ENCODE measurements at regions not wholly inside any gene's neighbourhood (a gene's known extent, or its start where the extent isn't known, plus 50 kb on each side); places are given as distances from the start of the nearest gene placed in this dataset.

DNA sequence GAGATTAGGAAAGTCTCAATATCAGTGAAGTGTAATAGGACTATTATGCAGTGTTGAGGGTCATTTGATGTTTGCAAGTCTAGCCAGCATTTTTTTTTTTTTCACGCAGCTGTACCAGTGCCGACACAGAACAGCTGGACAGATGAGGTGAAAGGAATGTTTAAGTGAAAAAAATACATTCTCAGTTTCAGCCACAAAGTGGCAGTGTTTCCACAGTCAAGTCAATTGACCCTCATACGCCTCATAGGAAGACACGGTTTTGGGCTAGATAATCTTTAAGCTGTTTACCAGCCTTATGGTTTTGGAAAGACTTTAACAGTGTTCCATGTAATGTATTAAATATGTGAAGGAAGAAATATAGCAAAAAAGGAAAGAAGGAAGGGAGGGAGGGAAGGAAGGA lies 349.9 kb upstream of the ANO3 start:
- H3K18ac ChIP-seq (ENCODE audit: low read length): no peak overlapping the region
- no peaks in the 10 kb centered on the region for H3K4me1 ChIP-seq (ENCODE audit: control insufficient read depth, low read depth, low read length)
- H2BK15ac ChIP-seq (replicated peaks; ENCODE audit: low read depth): no peak overlapping the region
- H4K5ac ChIP-seq (ENCODE audit: low read length): no peak overlapping the region
- H3K27ac ChIP-seq (ENCODE audit: low read depth, low read length): no peak overlapping the region
- H3K56ac ChIP-seq (ENCODE audit: low read length): no peak overlapping the region
- no peak overlapping the region for H3K4me2 ChIP-seq (ENCODE audit: low read length)
- no peak overlapping the region for H4K8ac ChIP-seq (ENCODE audit: low read depth, low read length)
- no peak overlapping the region for H2BK5ac ChIP-seq (ENCODE audit: low read length)
- H3K23ac ChIP-seq (ENCODE audit: low read length): no peak overlapping the region
- no peaks in the 10 kb centered on the region for H3K36me3 ChIP-seq (ENCODE audit: control insufficient read depth, insufficient read depth, low read length)
- H3K79me2 ChIP-seq (ENCODE audit: control insufficient read depth, insufficient read depth, low read length): no peaks in the 10 kb centered on the region
- H3K9ac ChIP-seq (ENCODE audit: low read length): no peak overlapping the region
- no peak overlapping the region for H2AK5ac ChIP-seq (ENCODE audit: low read length)
- H3K27me3 ChIP-seq (ENCODE audit: insufficient read depth, low read length, poor library complexity): no peaks in the 10 kb centered on the region
- H3K4me3 ChIP-seq (ENCODE audit: low read length): no peak overlapping the region
- H3K4ac ChIP-seq (ENCODE audit: low read depth, low read length): no peak overlapping the region
- peak; percentile 69 for DNase-seq
- no CpG with 5 or more reads among the region's 4 CpGs for WGBS (ENCODE audit: extremely low coverage, insufficient coverage, low lambda C conversion rate)
- H3K79me1 ChIP-seq (ENCODE audit: low read length): no peaks in the 10 kb centered on the region
- no peak overlapping the region for H2BK120ac ChIP-seq (ENCODE audit: low read depth, low read length)

DNA sequence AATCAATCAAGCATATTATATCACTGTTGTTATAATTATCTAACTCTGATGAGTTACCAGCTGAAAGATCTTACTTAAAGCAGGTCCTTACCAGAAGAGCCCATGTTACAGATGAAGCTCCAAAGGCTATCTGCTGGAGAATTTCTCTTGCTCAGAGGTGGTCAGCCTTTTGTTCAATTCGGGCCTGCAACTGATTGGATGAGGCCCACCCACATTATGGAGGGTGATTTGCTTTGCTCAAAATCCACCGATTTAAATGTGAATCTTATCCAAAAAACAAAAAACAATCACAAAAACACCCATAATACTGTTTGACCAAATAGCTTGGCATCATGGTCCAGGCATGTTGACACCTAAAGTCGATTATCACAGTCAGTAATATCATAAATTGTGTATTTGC lies 348.6 kb upstream of the ANO3 start:
- no peak overlapping the region for H4K8ac ChIP-seq (ENCODE audit: low read depth, low read length)
- H3K4me2 ChIP-seq (ENCODE audit: low read length): no peak overlapping the region
- no peaks in the 10 kb centered on the region for H3K4me1 ChIP-seq (ENCODE audit: control insufficient read depth, low read depth, low read length)
- no peak overlapping the region for H2BK15ac ChIP-seq (replicated peaks; ENCODE audit: low read depth)
- no peak overlapping the region for H4K5ac ChIP-seq (ENCODE audit: low read length)
- no peak overlapping the region for H3K9ac ChIP-seq (ENCODE audit: low read length)
- H3K4me3 ChIP-seq (ENCODE audit: low read length): no peak overlapping the region
- H3K27me3 ChIP-seq (ENCODE audit: insufficient read depth, low read length, poor library complexity): no peaks in the 10 kb centered on the region
- DNase-seq: no peak
- no peaks in the 10 kb centered on the region for H3K36me3 ChIP-seq (ENCODE audit: control insufficient read depth, insufficient read depth, low read length)
- H3K4ac ChIP-seq (ENCODE audit: low read depth, low read length): no peak overlapping the region
- no peak overlapping the region for H2BK120ac ChIP-seq (ENCODE audit: low read depth, low read length)
- H3K18ac ChIP-seq (ENCODE audit: low read length): no peak overlapping the region
- no peaks in the 10 kb centered on the region for H3K79me2 ChIP-seq (ENCODE audit: control insufficient read depth, insufficient read depth, low read length)
- WGBS (ENCODE audit: extremely low coverage, insufficient coverage, low lambda C conversion rate): no CpG with 5 or more reads among the region's 3 CpGs
- no peaks in the 10 kb centered on the region for H3K79me1 ChIP-seq (ENCODE audit: low read length)
- H3K56ac ChIP-seq (ENCODE audit: low read length): no peak overlapping the region
- H3K23ac ChIP-seq (ENCODE audit: low read length): no peak overlapping the region
- no peak overlapping the region for H2BK5ac ChIP-seq (ENCODE audit: low read length)
- no peak overlapping the region for H3K27ac ChIP-seq (ENCODE audit: low read depth, low read length)
- H2AK5ac ChIP-seq (ENCODE audit: low read length): no peak overlapping the region

DNA sequence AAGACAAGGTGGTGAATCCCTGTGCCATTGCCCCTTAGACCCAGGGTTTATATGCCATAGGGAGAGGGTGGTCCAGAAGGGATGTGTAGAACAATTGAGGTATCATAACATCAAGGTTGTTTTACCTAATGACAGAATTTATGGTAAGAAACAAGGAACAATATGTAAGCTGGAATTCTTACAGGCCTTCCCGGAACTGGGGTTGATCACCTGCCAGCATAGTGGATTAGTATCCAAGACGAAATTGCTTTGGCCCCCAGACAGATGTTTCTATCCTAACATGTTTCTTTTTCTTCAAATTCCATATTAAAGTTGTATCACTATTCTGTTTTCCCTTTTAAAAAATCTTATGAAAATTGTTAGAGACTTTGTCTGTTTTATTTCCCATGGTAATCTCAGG lies 343.8 kb upstream of the ANO3 start:
- H3K79me2 ChIP-seq (ENCODE audit: control insufficient read depth, insufficient read depth, low read length): no peaks in the 10 kb centered on the region
- no peak overlapping the region for H4K5ac ChIP-seq (ENCODE audit: low read length)
- H3K56ac ChIP-seq (ENCODE audit: low read length): no peak overlapping the region
- no peak overlapping the region for H4K8ac ChIP-seq (ENCODE audit: low read depth, low read length)
- no peaks in the 10 kb centered on the region for H3K27me3 ChIP-seq (ENCODE audit: insufficient read depth, low read length, poor library complexity)
- no peak for DNase-seq
- no peak overlapping the region for H2BK120ac ChIP-seq (ENCODE audit: low read depth, low read length)
- H3K4ac ChIP-seq (ENCODE audit: low read depth, low read length): no peak overlapping the region
- no peak overlapping the region for H2AK5ac ChIP-seq (ENCODE audit: low read length)
- no peak overlapping the region for H2BK15ac ChIP-seq (replicated peaks; ENCODE audit: low read depth)
- H3K79me1 ChIP-seq (ENCODE audit: low read length): no peaks in the 10 kb centered on the region
- H3K27ac ChIP-seq (ENCODE audit: low read depth, low read length): no peak overlapping the region
- no peak overlapping the region for H2BK5ac ChIP-seq (ENCODE audit: low read length)
- H3K36me3 ChIP-seq (ENCODE audit: control insufficient read depth, insufficient read depth, low read length): no peaks in the 10 kb centered on the region
- H3K4me1 ChIP-seq (ENCODE audit: control insufficient read depth, low read depth, low read length): no peaks in the 10 kb centered on the region
- no peak overlapping the region for H3K4me2 ChIP-seq (ENCODE audit: low read length)
- H3K18ac ChIP-seq (ENCODE audit: low read length): no peak overlapping the region
- H3K9ac ChIP-seq (ENCODE audit: low read length): no peak overlapping the region
- no peak overlapping the region for H3K23ac ChIP-seq (ENCODE audit: low read length)
- no peak overlapping the region for H3K4me3 ChIP-seq (ENCODE audit: low read length)
- no CpG with 5 or more reads among the region's 2 CpGs for WGBS (ENCODE audit: extremely low coverage, insufficient coverage, low lambda C conversion rate)

DNA sequence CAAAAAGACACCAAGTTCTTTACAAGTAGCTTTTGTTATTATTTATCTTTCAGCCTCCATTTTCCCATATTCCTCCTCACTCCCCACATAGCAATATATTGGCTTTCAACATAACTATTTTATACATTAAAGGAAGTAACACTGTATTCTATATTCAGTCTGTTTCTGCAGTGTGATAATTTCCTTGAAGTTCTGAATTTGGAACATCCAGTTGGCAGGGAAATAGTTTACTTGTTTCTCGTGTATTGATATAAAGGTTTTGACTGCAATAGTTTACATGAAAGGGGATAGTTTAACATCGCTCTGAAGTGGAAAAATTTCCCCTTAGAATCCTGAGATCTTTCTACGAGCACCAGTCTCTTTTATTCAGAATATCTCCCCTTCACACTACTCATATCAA lies 341.5 kb upstream of the ANO3 start:
- H3K4me1 ChIP-seq (ENCODE audit: control insufficient read depth, low read depth, low read length): no peaks in the 10 kb centered on the region

DNA sequence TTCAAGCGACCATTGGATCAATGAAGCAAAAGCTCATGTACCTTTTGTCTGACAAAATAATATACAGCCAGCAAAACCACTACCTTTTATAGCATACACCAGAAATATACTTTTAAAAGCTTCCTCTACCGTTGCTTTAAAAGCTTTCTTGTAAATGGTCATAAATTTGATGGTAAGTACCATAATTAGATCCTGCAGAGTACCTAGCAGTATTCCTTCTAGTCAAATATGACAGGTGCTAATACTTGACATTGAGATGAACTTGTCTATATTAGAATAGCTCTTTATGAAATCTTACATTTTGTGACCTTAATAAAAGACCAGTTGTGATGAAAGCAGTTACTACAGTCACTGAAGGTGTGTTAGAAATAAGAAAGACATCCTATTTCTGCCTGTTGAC lies 340.5 kb upstream of the ANO3 start:
- no peak for DNase-seq
- H3K27ac ChIP-seq (ENCODE audit: low read depth, low read length): no peak overlapping the region
- H3K4me3 ChIP-seq (ENCODE audit: low read length): no peak overlapping the region
- H2AK5ac ChIP-seq (ENCODE audit: low read length): no peak overlapping the region
- H3K56ac ChIP-seq (ENCODE audit: low read length): no peak overlapping the region
- no peak overlapping the region for H3K23ac ChIP-seq (ENCODE audit: low read length)
- no peak overlapping the region for H2BK15ac ChIP-seq (replicated peaks; ENCODE audit: low read depth)
- H3K79me2 ChIP-seq (ENCODE audit: control insufficient read depth, insufficient read depth, low read length): no peaks in the 10 kb centered on the region
- no peak overlapping the region for H3K18ac ChIP-seq (ENCODE audit: low read length)
- no peaks in the 10 kb centered on the region for H3K27me3 ChIP-seq (ENCODE audit: insufficient read depth, low read length, poor library complexity)
- H3K36me3 ChIP-seq (ENCODE audit: control insufficient read depth, insufficient read depth, low read length): no peaks in the 10 kb centered on the region
- H3K79me1 ChIP-seq (ENCODE audit: low read length): no peaks in the 10 kb centered on the region
- H3K4me1 ChIP-seq (ENCODE audit: control insufficient read depth, low read depth, low read length): no peaks in the 10 kb centered on the region
- no peak overlapping the region for H2BK5ac ChIP-seq (ENCODE audit: low read length)
- no peak overlapping the region for H4K8ac ChIP-seq (ENCODE audit: low read depth, low read length)
- no CpG with 5 or more reads among the region's 2 CpGs for WGBS (ENCODE audit: extremely low coverage, insufficient coverage, low lambda C conversion rate)
- H4K5ac ChIP-seq (ENCODE audit: low read length): no peak overlapping the region
- no peak overlapping the region for H3K9ac ChIP-seq (ENCODE audit: low read length)
- no peak overlapping the region for H3K4me2 ChIP-seq (ENCODE audit: low read length)
- no peak overlapping the region for H3K4ac ChIP-seq (ENCODE audit: low read depth, low read length)
- no peak overlapping the region for H2BK120ac ChIP-seq (ENCODE audit: low read depth, low read length)

More for the DNA sequence above, 341.5 kb upstream of the ANO3 start:
- Histone ChIP-seq H4K8ac (ENCODE audit: low read depth, low read length) (no peak overlapping the region), H2AK5ac (ENCODE audit: low read length) (no peak overlapping the region), H3K27ac (ENCODE audit: low read depth, low read length) (no peak overlapping the region), H3K56ac (ENCODE audit: low read length) (no peak overlapping the region), H3K9ac (ENCODE audit: low read length) (no peak overlapping the region), H3K4me3 (ENCODE audit: low read length) (no peak overlapping the region), H3K4me2 (ENCODE audit: low read length) (no peak overlapping the region), H2BK15ac (replicated peaks; ENCODE audit: low read depth) (no peak overlapping the region), H3K79me1 (ENCODE audit: low read length) (no peaks in the 10 kb centered on the region), H4K5ac (ENCODE audit: low read length) (no peak overlapping the region), H3K23ac (ENCODE audit: low read length) (no peak overlapping the region), H3K18ac (ENCODE audit: low read length) (no peak overlapping the region), H3K79me2 (ENCODE audit: control insufficient read depth, insufficient read depth, low read length) (no peaks in the 10 kb centered on the region), H3K4ac (ENCODE audit: low read depth, low read length) (no peak overlapping the region), H3K27me3 (ENCODE audit: insufficient read depth, low read length, poor library complexity) (no peaks in the 10 kb centered on the region), H2BK120ac (ENCODE audit: low read depth, low read length) (no peak overlapping the region), H2BK5ac (ENCODE audit: low read length) (no peak overlapping the region), H3K36me3 (ENCODE audit: control insufficient read depth, insufficient read depth, low read length) (no peaks in the 10 kb centered on the region)
- no peak for DNase-seq
- no CpG with 5 or more reads among the region's 3 CpGs for WGBS (ENCODE audit: extremely low coverage, insufficient coverage, low lambda C conversion rate)

DNA sequence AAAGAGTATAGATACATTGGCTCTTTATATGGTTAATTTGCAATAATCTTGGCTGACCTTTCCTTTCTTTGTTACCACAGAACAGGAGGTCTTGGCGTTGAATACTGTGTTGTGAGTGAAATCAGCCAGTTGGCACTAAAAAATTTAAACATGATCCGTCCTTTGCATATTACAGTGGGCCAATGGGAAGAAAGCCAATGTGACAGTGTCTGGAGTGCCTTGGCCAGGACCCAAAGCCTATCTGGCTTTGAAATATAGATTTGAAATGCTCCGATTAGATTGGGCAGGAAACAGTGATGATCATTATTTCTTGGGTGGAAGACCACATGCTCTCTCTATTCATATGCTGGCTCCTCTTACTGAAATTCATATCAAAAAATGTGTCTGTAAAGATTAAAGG lies 339.6 kb upstream of the ANO3 start:
- no peak overlapping the region for H3K18ac ChIP-seq (ENCODE audit: low read length)
- no peak overlapping the region for H2BK5ac ChIP-seq (ENCODE audit: low read length)
- H2BK15ac ChIP-seq (replicated peaks; ENCODE audit: low read depth): no peak overlapping the region
- H3K36me3 ChIP-seq (ENCODE audit: control insufficient read depth, insufficient read depth, low read length): no peaks in the 10 kb centered on the region
- no peak overlapping the region for H3K4me2 ChIP-seq (ENCODE audit: low read length)
- no peak overlapping the region for H2BK120ac ChIP-seq (ENCODE audit: low read depth, low read length)
- H3K79me1 ChIP-seq (ENCODE audit: low read length): no peaks in the 10 kb centered on the region
- no peaks in the 10 kb centered on the region for H3K27me3 ChIP-seq (ENCODE audit: insufficient read depth, low read length, poor library complexity)
- H3K27ac ChIP-seq (ENCODE audit: low read depth, low read length): no peak overlapping the region
- H3K4me3 ChIP-seq (ENCODE audit: low read length): no peak overlapping the region
- no peak for DNase-seq
- H3K23ac ChIP-seq (ENCODE audit: low read length): no peak overlapping the region
- no CpG with 5 or more reads among the region's 3 CpGs for WGBS (ENCODE audit: extremely low coverage, insufficient coverage, low lambda C conversion rate)
- no peak overlapping the region for H4K8ac ChIP-seq (ENCODE audit: low read depth, low read length)
- no peaks in the 10 kb centered on the region for H3K79me2 ChIP-seq (ENCODE audit: control insufficient read depth, insufficient read depth, low read length)
- H3K9ac ChIP-seq (ENCODE audit: low read length): no peak overlapping the region
- no peak overlapping the region for H3K56ac ChIP-seq (ENCODE audit: low read length)
- no peak overlapping the region for H2AK5ac ChIP-seq (ENCODE audit: low read length)
- no peaks in the 10 kb centered on the region for H3K4me1 ChIP-seq (ENCODE audit: control insufficient read depth, low read depth, low read length)
- no peak overlapping the region for H4K5ac ChIP-seq (ENCODE audit: low read length)
- H3K4ac ChIP-seq (ENCODE audit: low read depth, low read length): no peak overlapping the region

Data from mesendoderm (in vitro differentiated cells).